CD4-positive, alpha-beta T cell treated with Interleukin-2 at 100 ng/mL for 4 hours (primary cell): ENCODE measurements at regions not wholly inside any gene's neighbourhood (a gene's known extent, or its start where the extent isn't known, plus 50 kb on each side); places are given as distances from the start of the nearest gene placed in this dataset.
"Not testable (repeated sequence)": the region's sequence is repeated elsewhere in the genome, so short reads cannot be mapped to it uniquely, and the experiment has no call there.

Experiments used
- DNase-seq: peaks from one replicate; pipeline ENCODE4 v3.0.0-alpha.2; 2020; ENCODE audit warnings: low spot score

GRCh38 chr5:39542511-39543285, 117.9 kb upstream of the DAB2 start:
- DNase-seq: no peak

GRCh38 chr5:39541920-39542319, 117.1 kb upstream of the DAB2 start:
- no peak for DNase-seq

- no peak for DNase-seq
Measured at GRCh38 chr5:39539470-39539869, 114.7 kb upstream of the DAB2 start.

- no peak for DNase-seq
Measured at GRCh38 chr5:39534690-39535089, 109.9 kb upstream of the DAB2 start.

- no peak for DNase-seq
Measured at GRCh38 chr5:39533749-39534148, 109.0 kb upstream of the DAB2 start.

GRCh38 chr5:39532511-39532910, 107.7 kb upstream of the DAB2 start:
- no peak for DNase-seq

GRCh38 chr5:39531306-39531705, 106.5 kb upstream of the DAB2 start:
- no peak for DNase-seq

- no peak for DNase-seq
Measured at GRCh38 chr5:39526914-39527477, 102.2 kb upstream of the DAB2 start.

- DNase-seq: not testable (repeated sequence)
Measured at GRCh38 chr5:39525781-39526180, 101.0 kb upstream of the DAB2 start.

- no peak for DNase-seq
Measured at GRCh38 chr5:39525271-39525670, 100.5 kb upstream of the DAB2 start.

- no peak for DNase-seq
Measured at GRCh38 chr5:39523821-39524220, 99.0 kb upstream of the DAB2 start.

GRCh38 chr5:39521940-39522590, 97.3 kb upstream of the DAB2 start:
- no peak for DNase-seq

- no peak for DNase-seq
Measured at GRCh38 chr5:39521098-39521860, 96.5 kb upstream of the DAB2 start.

GRCh38 chr5:39520232-39520572, 95.4 kb upstream of the DAB2 start:
- DNase-seq: no peak

- DNase-seq: no peak
Measured at GRCh38 chr5:39519566-39520231, 94.9 kb upstream of the DAB2 start.

- no peak for DNase-seq
Measured at GRCh38 chr5:39519079-39519478, 94.3 kb upstream of the DAB2 start.

GRCh38 chr5:39518516-39518915, 93.7 kb upstream of the DAB2 start:
- DNase-seq: no peak

- no peak for DNase-seq
Measured at GRCh38 chr5:39517800-39518199, 93.0 kb upstream of the DAB2 start.

GRCh38 chr5:39515881-39516280, 91.1 kb upstream of the DAB2 start:
- no peak for DNase-seq

- DNase-seq: no peak
Measured at GRCh38 chr5:39513236-39513635, 88.5 kb upstream of the DAB2 start.

GRCh38 chr5:39506211-39506610, 81.4 kb upstream of the DAB2 start:
- no peak for DNase-seq

- DNase-seq: no peak
Measured at GRCh38 chr5:39505791-39506190, 81.0 kb upstream of the DAB2 start.
